Endothelial cell of hepatic sinusoid (primary cell): ENCODE measurements at regions not wholly inside any gene's neighbourhood (a gene's known extent, or its start where the extent isn't known, plus 50 kb on each side); places are given as distances from the start of the nearest gene placed in this dataset.

Experiments
- in situ Hi-C: cut with HindIII; loops from 2 replicates; pipeline ENCODE4 v1.10.0; 2017; ENCODE audit warnings: low sequenced_read_pairs

DNA sequence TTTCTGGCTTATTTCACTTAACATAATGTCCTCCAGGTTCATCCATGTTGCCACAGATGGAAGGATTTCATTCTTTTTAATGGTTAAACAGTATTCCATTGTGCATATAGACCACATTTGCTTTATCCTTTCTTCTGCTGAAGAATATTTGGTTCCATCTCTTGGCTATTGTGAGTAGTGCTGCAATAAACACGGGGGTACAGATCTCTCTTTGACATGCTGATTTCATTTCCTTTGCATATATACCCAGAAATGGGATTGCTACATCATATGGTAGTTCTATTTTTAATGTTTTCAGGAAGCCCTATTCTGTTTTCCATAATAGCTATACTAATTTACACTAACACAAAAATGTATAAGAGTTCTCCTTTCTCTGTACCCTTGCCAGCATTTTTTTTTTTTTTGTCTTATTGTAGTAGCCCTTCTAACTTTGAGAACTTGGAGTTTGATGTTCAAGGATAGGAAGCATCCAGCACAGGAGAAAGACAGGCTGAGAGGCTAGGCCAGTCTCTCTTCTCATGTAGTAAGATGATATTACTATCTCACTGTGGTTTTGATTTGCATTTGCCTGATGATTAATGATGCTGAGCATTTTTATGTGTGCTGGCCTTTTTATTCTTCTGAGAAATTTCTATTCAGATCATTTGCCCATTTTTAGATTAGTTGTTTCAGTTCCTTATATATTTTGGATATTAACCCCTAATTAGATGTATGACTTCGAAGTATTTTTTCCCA lies 592.2 kb upstream of the ZNF608 start:
- in situ Hi-C loops = no loop called here

DNA sequence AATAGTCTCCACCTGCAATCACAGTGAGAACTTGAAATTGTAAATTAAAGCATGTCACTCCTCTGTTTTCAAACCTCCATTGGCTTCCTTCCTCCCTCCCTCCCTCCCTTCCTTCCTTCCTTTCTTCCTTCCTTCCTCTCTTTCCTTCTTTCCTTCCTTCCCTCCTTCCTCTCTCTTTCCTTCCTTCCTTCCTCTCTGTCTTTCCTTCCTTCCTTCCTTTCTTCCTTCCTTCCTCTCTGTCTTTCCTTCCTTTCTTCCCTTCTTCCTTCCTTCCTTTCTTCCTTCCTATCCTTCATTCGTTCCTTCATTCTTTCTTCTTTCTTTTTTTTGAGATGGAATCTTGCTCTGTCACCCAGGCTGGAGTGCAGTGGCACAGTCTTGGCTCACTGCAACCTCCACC lies 595.0 kb upstream of the ZNF608 start:
- in situ Hi-C loops = no loop called here

DNA sequence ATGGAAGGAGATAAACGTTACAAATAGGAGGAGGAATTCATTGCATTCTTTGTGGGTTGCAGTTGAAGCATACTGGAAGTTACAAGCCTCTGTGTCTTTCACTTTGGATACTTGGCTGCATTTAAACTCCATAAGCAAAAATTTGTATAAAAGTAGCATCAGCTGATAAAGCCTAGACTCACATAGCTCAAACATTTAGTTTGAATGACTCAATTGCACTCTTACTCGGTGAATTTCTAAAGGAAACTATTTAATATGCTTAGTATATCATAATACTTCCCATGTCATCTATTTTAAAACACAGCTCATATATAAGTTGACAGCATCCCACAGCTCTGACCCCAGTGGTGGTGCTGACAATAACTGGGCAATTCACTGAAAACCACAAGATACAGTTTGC lies 596.6 kb upstream of the ZNF608 start:
- in situ Hi-C loops = no loop called here

DNA sequence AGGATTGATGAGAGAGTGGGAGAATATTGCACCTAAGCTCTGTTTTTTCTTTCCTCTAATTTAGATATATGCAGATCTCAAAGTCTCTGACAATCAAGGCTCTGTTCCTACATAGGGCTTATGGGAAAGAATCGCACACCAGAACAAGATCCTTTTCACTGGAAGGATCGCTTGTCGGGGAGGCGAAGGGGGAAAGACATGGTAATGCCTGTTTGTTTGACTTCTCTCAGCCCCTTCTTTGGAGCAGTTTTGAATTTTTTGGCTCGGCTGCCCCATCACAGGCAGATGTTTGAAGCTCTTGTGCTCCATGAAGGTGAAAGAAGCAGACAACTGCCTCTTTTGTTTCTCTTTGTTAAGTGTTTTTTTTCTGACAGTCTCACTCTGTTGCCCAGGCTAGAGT lies 599.9 kb upstream of the ZNF608 start:
- in situ Hi-C loops = no loop called here

DNA sequence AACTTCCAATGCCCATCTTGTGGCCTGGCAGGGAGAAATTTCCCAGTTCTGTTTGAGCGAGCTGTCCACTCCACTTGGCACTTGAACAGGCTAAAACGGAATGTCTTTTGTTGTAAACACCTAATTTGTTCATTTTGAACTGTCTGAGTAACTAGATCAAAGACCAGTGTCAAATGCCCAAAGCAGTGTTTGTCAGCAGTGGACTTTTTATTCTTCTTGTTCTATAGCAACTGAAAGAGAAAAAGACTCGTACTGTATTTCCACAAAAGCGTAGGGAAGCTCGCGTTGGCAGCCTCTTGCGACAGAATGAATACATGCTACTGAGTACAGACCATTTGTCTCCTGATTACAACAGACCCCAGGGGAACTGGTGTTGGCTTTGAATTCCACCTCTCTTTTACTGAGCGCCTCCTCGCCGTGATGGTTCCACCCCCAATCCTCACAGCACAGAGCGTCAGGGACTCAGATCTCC lies 601.8 kb upstream of the ZNF608 start:
- in situ Hi-C loops = no loop called here

DNA sequence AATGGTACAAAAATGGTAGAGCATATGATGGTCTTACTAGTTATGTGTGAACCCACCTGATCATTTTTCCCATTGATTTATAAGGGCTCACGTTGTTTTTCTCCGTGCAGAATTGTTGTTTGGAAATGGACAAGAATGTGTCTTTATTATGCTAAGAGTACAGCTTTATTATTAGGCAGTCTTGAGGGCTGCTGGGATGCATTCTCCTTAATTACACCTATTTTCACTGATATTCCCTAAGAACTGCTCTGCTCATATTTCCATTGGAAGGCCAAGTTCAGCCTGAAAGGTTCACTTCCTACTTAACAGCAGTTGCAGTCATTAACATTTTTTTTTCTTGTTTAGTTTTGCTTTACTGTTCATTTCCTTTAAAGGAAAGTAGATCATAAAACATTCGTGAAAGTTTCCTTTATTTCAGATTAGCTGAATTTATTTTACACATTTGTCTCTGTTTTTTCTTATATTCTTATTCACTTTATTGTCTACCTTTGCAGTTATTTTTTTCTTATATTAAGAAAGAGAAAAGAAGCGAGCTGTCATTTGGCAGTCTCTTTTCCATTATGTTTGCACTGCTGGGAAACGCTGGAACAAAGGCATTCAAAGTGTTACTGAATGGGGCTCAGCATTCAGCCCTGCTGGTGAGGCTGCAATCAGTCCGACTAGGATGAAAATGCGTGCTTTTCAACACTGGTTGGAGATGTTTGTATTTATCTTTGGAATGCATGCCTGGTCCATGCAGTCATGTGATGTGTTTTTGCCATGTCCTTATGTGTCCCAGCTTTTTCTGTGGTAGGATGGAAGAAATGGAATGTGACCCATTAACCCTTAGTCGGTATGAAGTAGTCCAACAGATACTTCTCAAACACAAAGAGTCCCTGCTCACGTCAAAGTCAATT lies 602.7 kb upstream of the ZNF608 start:
- in situ Hi-C loops = no loop called here

DNA sequence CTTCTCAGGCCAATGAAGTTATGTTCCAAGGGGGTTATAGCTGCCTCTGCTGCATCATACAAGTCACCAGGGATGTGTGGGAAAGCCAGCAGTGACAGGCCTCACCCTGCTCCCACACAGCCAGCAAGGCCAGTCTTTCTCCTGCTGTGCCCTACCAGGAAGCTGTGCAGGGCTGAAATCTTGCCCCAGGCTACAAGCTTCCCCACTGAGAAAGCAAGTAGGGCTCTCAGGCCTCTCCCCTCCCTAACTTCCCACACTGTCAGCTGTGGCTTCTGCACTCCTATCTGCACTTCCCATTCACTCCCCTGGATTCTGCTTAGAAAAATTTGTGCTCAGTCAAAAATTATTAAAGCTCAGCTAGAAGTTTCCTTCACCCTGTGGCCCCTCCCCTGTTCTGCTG lies 611.2 kb upstream of the ZNF608 start:
- in situ Hi-C loops = no loop called here

DNA sequence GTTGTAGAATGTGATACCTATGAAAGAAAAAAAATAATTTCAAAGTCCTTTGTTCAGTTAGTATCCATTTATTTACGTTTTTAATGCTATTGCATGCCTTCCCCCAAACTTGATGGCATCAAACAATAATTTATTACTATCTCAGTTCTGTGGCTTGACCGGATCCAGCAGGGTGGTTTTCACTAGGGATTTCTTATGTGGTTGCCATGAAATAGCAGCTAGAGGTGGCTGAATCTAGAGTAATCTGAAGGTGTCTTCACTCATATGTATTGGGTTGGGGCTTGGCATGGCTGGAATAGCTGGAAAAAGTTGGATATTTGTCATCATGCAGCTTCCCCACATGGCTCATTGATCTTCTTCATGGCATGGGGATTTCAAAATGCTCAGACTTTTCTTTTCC lies 619.3 kb upstream of the ZNF608 start:
- in situ Hi-C loops = no loop called here

DNA sequence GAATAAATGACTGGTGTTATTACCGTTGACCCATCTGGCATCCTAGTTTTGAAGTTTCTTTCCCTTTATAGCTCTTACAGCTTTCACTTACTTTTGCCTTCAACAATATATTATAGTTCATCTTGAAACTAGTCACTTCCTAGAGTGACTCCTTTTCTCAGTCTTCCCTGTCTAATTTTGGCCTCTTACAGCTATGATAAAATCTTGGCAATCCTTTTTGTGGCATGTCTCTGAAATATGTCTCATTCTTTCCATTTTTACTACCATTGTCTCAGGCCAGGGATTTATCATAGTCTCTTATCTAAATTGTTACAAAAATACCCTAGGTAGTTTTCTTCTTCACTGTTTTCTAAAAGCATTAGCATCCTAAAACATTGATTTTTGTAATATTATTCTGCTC lies 621.3 kb upstream of the ZNF608 start:
- in situ Hi-C loops = no loop called here

DNA sequence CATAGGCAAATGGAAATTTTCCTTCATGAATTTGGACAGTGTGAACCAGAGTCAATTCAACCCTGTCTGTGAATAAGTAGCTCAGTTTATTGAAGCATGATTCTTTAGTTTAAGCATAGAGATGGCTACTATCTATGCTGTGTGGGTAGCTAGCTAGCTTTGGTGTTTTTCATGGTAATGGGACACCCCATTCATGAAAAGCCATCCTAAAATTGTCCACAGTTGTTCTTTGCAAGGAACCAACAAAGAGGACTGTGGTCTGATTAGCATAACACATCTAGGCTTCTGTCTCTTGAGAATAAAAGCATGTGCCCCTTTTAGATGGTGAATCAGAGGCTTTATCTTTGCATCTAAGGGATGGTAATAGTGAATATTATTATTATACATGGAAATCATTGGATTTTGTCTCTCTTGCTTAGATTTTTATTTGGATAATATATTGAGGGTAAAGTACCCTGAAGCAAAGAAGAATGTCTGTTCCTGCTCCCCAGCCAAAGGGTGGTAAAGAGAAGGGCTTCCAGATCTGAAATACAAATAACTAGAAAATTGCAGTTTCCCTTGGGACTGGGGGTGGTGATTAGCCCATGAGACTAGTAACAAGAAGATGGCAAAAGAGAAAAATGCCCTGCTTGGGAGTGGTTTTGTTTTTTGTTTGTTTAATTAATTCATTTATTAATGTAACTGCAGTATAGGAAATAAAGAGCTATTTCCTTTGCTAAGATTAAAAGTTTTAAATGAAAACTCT lies 624.2 kb upstream of the ZNF608 start:
- in situ Hi-C loops = no loop called here

DNA sequence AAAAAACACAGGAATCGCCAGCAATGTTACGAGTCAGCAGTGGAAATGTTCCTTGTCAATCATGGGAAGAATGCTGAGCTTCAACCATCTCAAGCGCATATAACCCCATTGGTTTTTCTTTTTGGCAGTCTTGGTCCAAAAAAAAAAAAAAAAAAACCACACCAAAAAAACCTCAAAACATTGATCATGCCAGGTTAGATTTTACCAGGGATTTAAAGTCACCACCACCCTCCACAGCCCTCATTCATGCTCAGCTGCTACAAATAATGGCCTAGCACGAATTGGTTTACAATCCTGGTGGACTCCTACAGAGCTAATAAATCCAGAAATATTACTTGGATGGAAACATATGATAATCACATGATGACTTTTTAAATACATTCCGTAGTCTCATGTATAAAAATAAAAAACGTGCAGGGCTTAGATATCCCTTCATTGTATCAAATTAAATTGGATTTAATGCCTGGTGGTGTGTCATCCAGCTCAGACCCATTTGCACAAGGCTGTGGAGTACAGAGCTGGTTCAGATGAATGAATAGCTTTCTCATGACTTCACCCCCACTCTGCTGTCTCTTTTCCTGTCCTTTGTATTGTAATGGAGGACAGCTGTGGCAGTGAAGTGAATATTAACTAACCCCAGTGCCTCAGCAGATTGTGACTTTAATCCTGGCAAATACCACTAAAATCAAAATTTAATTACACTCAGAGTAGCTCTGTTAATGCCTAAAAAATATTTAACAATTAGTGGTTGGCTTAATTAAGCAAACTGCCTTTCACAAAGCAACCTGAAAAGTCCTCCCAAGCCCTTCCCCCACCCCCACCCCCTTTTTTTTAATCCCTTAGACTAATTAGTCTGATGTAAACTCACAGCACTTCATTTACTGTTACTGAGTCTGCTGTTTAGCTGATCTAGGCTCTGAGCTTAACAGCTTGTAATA lies 626.5 kb upstream of the ZNF608 start:
- in situ Hi-C loops = no loop called here

DNA sequence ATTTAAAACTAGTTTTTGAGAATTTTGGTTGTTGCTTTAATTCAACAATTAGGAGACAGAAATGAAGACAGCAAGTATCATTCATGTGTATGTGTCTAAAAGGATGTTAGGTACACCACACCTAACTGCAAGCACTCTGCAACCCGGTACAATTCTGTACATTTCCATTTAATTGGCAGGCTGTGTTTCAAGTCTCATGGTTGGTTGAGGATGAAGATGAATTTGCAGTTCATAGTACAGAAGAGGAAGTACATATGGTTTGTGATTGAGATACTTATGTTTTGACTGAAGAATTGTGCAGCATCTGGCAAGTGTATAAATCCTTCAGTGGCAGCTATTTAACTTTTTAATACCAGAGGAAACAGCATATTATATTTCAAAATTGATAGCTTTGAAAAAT lies 628.7 kb upstream of the ZNF608 start:
- in situ Hi-C loops = no loop called here

DNA sequence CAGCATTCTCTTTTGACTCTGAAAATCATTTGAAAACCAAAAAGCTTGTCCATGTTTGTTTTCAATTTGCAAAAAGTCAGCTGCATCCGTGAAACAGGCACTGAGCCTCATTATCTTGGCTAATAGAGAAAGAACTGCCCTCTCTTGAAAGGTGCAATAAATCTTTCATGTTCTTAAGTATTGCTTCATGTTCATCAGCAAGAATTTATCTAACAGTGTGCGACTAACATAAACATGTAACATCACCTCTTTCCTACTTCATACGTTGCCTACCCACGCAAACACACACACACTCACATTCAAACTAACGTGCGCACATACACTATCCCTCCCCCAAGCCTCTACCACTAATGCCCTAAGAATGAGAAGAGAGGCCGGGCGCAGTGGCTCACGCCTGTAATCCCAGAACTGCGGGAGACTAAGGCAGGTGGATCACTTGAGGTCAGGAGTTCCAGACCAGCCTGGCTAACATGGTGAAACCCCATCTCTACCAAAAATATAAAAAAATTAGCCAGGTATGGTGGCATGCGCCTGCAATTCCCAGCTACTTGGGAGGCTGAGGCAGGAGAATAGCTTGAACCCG lies 629.7 kb upstream of the ZNF608 start:
- in situ Hi-C loops = no loop called here

DNA sequence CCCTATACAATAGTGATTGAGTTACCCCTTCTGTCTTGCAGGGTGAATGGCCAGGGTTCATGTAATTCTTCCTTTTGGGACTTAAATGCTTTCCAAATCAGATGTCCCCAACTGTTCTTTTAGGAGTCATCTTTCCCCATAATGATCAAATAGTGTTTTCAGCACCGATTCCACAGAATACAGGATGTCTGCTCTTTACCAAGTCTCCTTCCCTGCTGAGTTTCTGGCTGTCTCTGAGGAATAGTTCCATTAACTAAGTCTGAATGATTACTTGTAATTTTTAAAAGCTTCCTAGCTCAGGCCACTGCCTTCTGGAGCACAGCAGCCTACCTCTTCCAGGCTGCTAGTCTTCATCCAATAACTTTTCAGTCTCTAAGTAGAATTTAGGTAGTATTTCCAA lies 630.7 kb upstream of the ZNF608 start:
- in situ Hi-C loops = no loop called here

DNA sequence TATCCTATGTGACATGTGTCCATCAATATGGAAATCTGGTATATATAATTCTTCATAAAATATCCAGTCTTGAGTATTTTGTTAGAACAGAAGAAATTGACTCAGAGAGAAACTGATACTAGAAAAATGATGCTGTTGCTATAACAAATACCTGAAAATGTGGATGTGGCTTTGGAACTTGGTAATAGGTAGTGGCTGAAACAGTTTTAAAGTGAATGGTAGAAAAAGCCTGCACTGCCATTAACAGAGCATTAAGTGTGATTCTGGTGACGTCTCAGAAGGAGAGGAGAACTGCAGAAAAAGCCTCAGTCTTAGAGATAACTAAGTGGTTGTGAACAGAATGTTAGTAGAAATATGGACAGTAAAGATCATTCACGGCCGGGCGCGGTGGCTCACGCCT lies 634.9 kb upstream of the ZNF608 start:
- in situ Hi-C loops = no loop called here

DNA sequence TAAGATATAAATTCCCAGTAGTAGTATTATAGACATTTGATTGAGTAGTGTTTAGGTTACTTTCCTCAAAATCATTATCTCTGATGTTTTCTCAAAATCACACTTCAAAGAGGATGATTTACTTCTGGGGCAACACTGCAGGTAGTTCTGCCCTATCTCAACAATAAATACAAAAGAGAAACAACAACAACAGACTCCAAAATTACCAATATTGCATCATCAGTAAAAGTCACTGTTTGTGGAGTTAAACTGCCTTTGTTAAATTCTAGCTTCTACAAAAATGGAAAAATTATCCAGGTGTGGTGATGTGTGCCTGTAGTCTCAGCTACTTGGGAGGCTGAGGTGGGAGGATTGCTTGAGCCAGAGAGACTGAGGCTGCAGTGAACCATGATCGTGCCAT lies 637.6 kb upstream of the ZNF608 start:
- in situ Hi-C loops = no loop called here

DNA sequence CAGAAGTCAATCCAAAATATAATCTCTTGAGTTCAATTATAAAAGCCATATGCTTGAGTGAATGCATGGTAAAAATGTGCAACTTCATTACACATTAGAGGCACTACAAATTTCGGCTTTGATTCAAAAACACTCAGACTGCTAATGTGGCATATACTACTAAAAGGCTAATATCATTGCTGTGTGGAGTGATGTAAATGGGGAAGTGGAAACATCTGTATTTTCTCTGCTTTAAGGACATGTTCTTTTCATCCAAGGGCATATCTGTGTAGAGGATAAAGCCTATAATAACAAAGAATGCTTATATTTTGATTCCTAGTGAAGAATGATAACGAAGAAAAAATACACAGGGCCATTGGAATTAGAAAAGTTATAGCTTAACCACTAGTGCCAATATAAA lies 643.9 kb upstream of the ZNF608 start:
- in situ Hi-C loops = no loop called here

DNA sequence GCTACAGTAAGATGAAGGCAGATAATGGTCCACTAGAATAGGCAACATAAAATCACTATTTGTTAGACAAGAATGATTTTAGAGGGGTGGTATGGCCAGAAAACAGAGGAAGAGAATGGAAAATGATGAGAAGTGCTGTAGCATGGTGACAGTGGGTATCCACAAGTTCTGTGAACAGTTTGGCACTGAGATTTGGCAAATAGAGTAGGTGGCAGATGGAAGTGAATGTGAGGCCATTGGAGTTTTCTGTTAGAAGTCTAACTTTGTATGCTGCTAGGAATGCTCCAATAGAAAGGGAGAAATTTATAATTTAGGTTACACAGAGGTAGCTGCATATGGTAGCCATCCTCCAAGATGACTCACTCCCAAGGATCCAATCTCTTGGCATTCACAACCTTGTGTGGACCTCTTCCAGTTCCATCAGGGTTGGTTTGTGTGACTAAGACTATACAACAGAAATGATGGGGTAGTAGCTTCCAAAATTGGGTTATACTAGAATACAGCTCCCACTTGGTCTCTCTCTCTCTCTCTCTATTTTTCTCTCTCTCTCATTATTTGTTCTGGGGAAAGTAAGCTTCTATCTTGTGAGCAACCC lies 646.9 kb upstream of the ZNF608 start:
- in situ Hi-C loops = no loop called here

DNA sequence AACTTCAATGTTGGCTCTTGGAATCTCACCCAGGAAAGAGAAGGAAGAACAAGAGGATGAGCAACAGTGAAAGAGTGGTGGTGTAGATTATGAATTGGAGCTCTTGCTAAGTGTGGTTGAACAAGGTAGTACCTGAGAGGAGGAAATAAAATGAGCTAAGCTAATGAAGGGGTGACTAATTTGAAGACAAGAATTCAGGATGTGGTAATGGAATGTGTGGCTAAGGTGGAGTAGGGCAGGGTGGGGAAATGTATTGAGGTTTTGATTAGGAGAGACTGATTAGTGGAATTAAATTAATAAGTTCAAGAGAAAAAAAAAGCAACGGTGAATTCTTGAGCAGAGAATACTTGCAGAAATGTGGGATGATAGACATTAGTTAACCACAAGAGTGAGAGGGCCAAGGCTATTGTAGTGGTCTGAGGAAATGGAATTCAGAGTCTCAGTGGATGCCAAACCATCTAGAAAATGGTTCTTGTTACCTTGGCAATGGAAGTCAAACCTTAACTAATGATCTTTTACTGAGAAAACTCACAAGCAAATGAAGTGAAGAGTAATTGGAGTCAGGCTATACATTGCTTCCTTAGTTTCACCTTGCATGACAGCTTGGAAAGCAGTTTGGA lies 648.3 kb upstream of the ZNF608 start:
- in situ Hi-C loops = no loop called here
